HepG2 (cell line): ENCODE measurements at regions not wholly inside any gene's neighbourhood (a gene's known extent, or its start where the extent isn't known, plus 50 kb on each side); places are given as distances from the start of the nearest gene placed in this dataset.

ENCODE experiments used
- CTCF ChIP-seq: sonication (generic); formaldehyde crosslinking; IDR thresholded peaks from 2 replicates; pipeline ENCODE4 v1.5.0; 2020; ENCODE audit warnings: mild to moderate bottlenecking, missing genetic modification reagents, moderate library complexity
- IKZF5 ChIP-seq: IDR thresholded peaks from 2 replicates; pipeline ENCODE4 v1.6.1; 2018; ENCODE audit warnings: missing genetic modification reagents, mild to moderate bottlenecking, missing compliant biosample characterization
- NFE2L1 ChIP-seq: sonication (generic); formaldehyde crosslinking; IDR thresholded peaks from 2 replicates; pipeline ENCODE4 v1.4.0; 2020; ENCODE audit warnings: missing genetic modification reagents, mild to moderate bottlenecking, borderline replicate concordance
- PATZ1 ChIP-seq: sonication (generic); formaldehyde crosslinking; IDR thresholded peaks from 2 replicates; pipeline ENCODE4 v1.4.0; 2020; ENCODE audit warnings: missing genetic modification reagents
- PAWR ChIP-seq: sonication (generic); formaldehyde crosslinking; IDR thresholded peaks from 2 replicates; pipeline ENCODE4 v1.4.0; 2020; ENCODE audit warnings: missing genetic modification reagents, mild to moderate bottlenecking, borderline replicate concordance
- POLR2A ChIP-seq, 2 experiments: IDR thresholded peaks; 2 replicates each; pipeline ENCODE4 v1.6.1; 2011; ENCODE audit warnings: low read depth in 2 of 2, low read length in 2 of 2, mild to moderate bottlenecking in 1 of 2, moderate library complexity in 1 of 2; ENCODE audit not compliant: insufficient read depth in 1 of 2
- ZNF367 ChIP-seq: sonication (generic); formaldehyde crosslinking; IDR thresholded peaks from 2 replicates; pipeline ENCODE4 v1.4.0; 2020; ENCODE audit warnings: missing genetic modification reagents, borderline replicate concordance
- ZNF530 ChIP-seq: sonication (generic); formaldehyde crosslinking; IDR thresholded peaks from 2 replicates; pipeline ENCODE4 v1.5.0; 2020; ENCODE audit warnings: low read depth, mild to moderate bottlenecking, missing genetic modification reagents

- no peak for TF ChIP-seq POLR2A (IDR thresholded peaks at IDR 0.05; ENCODE audit: insufficient read depth in 1 of 2, low read depth in 2 of 2, low read length in 2 of 2)
- no peak for TF ChIP-seq PAWR (CRISPR knock-in tag)
- no peak for TF ChIP-seq CTCF (CRISPR knock-in tag)
- no peak for TF ChIP-seq ZNF530 (CRISPR knock-in tag)
- no peak for TF ChIP-seq NFE2L1 (CRISPR knock-in tag)
- no peak for TF ChIP-seq IKZF5 (CRISPR knock-in tag)
- TF ChIP-seq PATZ1 (CRISPR knock-in tag): no peak
- TF ChIP-seq ZNF367 (CRISPR knock-in tag): no peak
Measured at GRCh38 chr5:29382780-29383179, 1810.7 kb upstream of the CDH6 start.
